ENCODE measurements at regions not wholly inside any gene's neighbourhood (a gene's known extent, or its start where the extent isn't known, plus 50 kb on each side); places are given as distances from the start of the nearest gene placed in this dataset.

DNA sequence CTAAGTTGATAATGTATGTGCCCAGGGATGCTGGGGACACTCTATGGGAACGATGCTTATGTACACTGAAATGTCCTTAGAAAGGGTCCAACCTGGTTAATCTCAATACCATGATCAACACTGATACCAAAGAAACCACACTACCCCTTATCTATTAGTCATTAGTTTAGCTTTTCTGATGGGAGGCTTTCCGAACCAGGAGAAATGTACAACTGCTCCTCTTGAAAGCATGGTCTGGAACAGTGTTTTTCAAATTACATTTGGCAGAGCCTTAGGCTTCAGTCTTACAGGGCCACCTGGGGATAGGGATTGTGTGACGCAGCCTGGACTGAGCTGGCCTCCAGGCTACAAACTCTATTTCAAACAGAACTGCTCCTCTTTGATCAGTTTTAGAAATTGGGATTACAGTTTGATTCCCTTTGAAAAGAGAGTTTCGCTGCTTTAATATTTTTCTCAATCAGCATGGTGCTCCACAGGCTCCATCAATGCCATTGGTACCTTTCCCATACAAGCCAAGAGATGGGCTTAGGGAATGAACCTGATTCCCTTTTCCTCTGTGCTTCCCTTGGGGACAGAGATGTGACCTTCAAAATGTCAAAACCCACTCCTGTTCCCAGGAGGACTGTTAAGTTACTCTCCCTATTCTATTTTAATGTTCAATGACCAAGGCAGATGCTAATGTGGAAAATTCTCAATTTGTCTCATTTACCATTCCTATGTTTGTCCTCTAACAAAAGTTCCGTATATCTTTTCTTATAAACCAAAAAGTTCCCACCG, 296.0 kb upstream of the ADAMTS9 start:
- no peak for DNase-seq (ENCODE audit: low spot score)
- in situ Hi-C loops (cut with HindIII; ENCODE audit: low sequenced_read_pairs): no loop called here

DNA sequence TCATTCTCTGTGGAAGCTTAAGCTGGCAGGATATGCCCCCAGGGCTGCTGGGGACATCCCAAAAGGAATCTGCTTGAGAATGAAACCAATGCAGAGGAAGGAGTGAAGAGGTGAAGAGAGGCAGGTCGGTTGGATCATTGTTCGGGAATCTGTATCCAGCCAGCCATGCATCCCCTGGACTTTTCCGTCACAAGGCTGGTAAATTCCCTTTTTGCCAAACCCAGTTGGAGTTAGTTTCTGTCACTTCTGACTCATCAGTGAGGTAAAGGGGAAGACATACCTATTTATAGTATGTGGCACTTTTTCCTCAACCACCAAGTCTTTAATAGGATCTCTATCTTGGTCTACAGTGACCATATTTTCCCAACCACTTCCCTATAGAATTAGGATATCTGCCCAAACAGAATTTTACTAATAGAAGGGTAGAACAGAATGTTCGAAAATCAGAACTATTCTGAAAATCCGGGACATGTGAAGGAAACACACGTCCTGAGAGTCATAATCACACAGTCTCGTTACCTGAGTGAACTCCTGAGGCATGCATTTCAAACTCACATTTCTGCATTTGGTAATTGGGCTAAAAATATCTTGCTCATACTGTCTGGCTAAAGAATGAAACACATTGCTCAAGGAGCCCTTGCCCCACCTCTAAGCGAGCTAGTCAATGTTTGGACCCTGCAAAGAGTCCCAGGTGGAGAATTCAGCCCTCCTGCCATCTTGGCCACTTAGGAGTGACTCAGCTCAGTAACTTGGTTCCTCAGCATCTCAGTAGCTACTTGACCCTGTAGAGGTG, 289.7 kb upstream of the ADAMTS9 start:
- DNase-seq (ENCODE audit: low spot score): no peak
- in situ Hi-C loops (cut with HindIII; ENCODE audit: low sequenced_read_pairs): no loop called here

DNA sequence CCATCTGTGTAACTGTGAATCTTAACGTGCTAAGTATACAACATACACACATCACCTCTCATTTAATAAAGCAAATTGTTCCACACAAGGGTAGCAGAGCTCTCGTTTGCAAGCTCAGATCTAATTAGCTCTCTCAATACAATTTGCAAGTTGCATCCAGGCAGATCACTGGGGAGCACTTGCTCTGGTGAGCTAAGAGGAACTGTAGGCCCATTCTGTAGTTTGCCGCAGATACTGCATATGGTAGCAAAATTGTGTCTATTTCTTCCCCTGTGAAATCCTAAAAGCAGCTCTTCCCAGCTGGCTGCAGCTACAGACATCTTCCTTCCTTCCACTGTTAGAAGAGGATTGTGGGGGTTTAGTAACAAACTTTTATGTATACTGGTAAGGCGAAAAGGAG, 288.7 kb upstream of the ADAMTS9 start:
- in situ Hi-C loops (cut with HindIII; ENCODE audit: low sequenced_read_pairs): no loop called here
- no peak for DNase-seq (ENCODE audit: low spot score)

DNA sequence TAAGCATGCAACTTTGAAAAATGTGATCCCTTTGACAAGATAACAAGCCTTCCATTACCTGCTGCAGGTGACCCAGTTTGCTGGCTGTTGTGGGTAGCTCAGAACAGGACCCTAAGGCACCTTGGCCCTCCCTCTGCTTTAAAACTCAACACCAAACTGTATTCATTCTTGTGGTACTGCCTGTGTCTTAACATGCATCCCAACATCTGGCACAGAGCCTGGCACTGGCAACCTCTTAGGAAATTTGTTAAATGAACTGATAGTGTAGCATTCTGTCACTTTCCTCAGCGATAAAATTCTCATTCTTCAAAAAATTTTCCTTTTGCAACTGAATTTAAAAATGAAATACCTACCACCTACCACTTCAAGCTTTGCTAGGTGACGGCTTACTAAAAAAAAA, 287.3 kb upstream of the ADAMTS9 start:
- in situ Hi-C loops (cut with HindIII; ENCODE audit: low sequenced_read_pairs): no loop called here

DNA sequence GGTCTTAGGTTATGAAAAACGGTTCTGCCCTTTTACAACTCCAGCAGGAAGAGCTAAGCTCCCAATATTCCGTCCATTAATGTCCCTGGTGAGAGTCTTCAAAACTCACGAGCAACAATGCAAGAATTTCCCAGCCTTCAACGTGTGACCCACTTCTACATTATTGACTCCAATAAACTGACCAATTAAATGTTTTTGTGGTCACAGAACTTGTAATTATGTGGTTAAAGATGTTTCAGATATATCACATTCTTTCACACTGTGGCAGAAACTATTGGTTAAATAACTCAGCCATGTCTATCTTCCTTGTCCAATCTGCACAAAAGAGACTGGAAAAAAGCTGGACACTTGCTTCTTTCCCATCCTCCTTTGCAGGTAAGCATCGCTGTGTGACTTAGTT, 286.6 kb upstream of the ADAMTS9 start:
- no peak for DNase-seq (ENCODE audit: low spot score)
- in situ Hi-C loops (cut with HindIII; ENCODE audit: low sequenced_read_pairs): no loop called here

More for the DNA sequence above, 287.3 kb upstream of the ADAMTS9 start:
- DNase-seq (ENCODE audit: low spot score): no peak

DNA sequence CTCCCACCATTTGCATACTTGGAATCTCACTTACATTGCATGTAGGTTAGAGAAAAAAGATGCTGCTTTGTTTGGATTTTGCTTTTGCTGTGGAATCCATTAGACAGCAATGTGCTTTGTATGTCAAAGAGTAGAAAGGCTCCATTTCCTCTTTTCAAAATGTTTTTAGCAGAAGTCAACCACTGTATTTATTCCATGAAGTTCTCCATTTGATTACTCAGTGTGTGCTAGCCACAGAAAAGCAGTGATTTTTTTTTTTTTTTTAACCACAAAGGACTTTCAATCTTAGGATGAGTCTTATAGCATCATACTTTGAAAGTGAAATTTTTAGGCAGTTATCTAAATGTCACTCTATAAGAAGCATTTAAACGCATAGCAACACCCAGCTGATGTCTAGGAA, 285.0 kb upstream of the ADAMTS9 start:
- no peak for DNase-seq (ENCODE audit: low spot score)
- in situ Hi-C loops (cut with HindIII; ENCODE audit: low sequenced_read_pairs): no loop called here

DNA sequence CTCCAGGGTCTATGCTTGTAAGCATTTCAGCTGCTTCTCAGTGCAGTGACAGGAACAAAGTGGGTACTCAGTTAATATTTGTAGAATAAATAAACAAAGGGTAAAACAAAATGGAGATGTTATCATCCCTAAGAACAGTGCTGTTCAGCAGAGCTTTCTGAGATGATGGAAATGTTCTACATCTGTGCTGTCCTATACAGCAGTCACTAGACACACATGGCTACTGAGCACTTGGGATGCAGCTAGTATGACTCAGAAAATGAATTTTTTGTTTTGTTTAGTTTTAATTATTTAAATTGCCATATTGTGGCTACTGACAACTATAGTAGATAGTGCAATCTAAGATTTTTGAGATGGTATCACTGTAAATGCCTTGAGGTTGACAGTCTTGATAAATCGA, 283.8 kb upstream of the ADAMTS9 start:
- no peak for DNase-seq (ENCODE audit: low spot score)
- in situ Hi-C loops (cut with HindIII; ENCODE audit: low sequenced_read_pairs): no loop called here

DNA sequence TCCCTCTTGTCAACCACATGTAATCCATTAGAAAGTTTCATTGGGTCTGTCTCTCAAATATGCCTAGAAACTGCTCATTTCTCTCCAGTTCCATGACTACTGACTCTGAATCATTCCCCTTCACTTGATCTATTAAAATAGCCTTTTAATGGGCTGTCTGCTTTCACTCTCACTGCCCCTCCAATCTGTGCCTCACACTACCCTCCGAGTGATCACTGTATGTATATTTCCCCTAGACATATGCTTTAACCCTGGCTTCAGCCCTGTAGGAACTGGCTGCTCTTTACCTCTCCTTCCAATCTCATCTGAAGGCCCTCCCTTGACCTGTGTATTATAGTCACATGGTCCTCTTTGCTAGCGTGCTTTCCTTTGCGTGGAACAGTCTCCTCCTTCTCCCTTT, 282.8 kb upstream of the ADAMTS9 start:
- no peak for DNase-seq (ENCODE audit: low spot score)
- in situ Hi-C loops (cut with HindIII; ENCODE audit: low sequenced_read_pairs): no loop called here

DNA sequence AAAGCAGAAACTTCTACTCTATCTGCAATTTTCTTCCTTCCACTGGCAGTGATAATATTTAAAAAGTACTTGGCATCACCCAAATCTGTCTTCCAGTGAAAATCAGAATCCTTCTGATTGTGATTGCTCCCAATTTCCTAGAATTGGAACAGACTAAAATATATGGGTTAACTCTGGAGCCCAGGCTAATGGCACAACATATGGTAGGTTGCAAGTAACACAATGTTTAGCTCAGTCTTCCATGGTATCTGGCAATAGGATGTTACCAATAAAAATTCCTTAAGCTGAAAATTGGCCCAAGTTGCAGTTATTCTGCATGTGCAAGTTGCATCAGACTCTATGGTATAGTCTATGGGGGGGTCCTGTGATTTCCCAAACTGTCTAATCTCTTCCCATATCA, 273.5 kb upstream of the ADAMTS9 start:
- in situ Hi-C loops (cut with HindIII; ENCODE audit: low sequenced_read_pairs): no loop called here
- DNase-seq (ENCODE audit: low spot score): no peak

DNA sequence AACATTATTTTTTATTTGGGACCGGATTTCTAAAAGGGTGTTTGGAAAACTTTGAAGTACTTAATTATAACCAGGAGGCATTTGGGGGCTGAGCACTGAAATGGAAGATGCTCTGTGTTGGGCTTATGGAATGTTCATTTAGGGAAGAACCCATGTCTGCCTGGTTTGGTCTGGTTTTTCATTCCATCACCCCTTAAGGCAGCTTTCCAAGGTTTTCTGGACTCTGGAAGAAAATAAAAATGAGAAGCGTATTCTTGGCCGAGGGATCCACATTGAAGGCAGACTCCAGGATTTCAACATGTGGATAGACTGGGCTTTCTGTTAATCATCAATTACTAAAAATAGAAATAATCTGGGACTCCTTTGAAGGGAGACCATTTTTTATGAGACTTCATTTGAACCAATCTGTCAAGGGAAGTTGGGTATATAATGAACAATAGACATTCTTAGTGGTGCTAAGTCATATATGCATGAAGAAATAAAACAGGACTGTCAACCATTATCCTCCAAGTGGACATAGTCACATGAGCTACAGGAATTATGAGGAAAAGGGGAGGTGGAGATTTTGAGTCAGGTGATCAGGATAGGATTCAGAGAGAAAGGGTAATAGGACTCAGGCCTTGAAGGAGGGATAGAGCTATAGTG, 270.5 kb upstream of the ADAMTS9 start:
- in situ Hi-C loops (cut with HindIII; ENCODE audit: low sequenced_read_pairs): no loop called here

DNA sequence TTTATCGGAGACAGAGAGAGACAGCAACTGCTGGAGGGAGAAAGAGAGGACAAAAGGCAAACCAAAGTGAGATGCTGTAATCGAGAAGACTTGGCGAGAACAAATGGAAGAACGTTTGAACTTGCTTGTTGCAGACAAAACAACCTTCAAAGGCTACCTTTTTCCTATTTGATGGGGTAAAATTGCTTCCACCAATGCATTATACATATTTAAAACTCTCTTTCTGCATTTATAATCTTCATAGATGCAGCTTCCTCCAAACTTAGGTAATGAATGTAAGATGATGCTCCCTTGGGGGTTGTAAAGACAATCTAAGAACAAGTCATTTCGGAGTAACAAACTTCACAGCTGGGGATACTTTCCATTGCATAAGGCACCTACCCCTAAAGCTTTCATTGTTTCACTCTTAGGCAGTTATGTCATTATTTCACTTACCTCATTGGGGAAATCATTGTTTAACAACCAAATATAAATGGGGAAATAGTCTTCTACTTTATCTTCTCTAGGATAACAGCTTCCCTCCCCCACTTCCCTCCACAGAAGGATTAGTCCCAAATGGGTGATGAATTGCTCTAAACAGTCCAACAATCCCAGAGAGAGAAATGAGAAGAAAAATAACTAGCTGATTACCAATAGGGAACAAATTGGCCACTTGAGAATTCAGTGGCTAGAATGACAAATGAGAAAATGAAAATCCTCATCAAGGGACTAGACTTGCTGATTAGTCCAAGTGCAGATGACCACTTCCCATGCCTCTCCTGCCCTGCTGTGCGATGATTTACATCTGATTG, 269.8 kb upstream of the ADAMTS9 start:
- no peak for DNase-seq (ENCODE audit: low spot score)
- in situ Hi-C loops (cut with HindIII; ENCODE audit: low sequenced_read_pairs): no loop called here

More for the DNA sequence above, 270.5 kb upstream of the ADAMTS9 start:
- DNase-seq (ENCODE audit: low spot score): no peak

DNA sequence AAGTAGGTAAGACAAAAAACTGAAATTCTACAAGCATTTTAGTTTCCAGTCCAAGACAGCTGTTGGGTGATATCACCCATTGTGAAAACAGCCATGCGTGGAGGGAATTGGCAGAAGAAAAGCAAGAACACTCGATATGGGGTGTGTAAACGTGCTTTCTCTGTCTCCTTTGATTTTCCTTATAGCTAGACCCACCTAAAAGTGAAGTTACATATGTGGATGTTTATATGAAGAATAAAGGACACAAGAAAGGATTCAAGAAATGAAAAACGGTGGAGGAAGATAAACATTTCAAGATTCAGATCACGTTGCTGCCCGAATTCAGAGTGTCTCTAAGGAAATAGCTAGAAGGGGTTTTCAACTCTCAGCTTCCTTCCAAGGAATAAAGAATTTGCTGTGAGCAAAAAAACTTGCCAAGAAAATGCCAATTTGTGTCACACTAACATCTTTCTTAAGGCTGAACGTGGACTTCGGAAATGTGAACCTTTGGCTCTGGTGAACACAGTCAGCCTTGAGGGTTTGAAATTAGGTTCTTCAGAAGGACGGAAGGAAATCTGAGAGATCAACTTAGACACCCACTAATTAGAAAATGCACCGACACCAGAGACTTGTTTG, 269.0 kb upstream of the ADAMTS9 start:
- in situ Hi-C loops (cut with HindIII; ENCODE audit: low sequenced_read_pairs): no loop called here
- no peak for DNase-seq (ENCODE audit: low spot score)

DNA sequence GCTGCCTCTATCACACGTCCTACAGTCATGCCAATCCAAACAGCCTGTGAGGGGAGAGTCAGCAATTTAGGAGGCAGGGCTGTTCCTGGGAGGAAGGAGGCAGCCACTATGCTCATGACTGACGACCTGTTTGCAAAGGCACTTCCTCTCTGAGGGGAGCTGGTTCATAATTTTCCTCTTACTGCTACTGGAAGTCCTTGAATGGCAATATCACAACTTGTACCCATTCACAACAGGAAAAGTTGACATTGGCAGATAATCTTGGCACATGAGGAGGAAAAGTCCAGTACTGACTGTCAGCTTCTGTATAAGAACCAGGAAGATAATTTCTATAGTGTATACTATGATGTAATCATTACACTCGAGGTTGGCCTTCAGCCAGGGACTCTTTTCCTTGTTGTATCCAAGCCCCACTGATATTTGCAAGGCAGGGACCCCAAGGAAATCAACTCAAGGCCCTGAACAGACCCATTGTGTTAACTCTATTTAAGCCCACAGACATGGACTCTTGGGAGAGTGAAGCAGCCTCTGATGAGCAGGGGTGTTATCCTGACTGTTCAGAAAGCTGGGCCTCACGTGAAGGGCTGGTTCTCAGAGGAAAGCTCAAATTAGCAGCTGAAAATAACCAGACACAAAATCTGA, 267.3 kb upstream of the ADAMTS9 start:
- in situ Hi-C loops (cut with HindIII; ENCODE audit: low sequenced_read_pairs): no loop called here
- DNase-seq (ENCODE audit: low spot score): no peak

DNA sequence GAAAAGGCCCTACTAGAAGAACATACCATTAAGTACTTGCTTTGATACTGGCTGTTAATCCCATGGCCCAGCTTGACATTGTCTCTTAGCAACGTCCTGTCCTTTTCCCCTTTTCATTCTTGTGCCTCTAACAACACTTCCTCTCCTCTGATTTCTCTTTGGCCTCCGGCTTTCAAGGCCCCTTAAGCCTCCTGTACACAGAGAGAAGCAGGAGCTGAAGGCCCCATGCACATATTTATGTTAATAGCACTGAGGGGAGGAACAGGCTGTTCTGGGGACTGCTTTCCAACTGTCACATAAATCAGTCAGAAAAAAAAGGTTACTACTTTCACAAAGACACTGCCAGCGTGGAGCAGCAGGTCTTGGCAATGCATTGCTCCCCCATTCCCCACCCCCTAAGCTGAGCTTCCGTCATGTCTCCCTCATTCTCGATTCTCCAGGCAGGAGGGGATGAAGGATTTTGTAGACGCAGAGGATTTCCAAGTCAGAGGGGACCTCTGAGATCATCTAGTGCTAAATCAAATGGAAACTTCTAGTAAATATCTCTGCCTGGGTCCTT, 257.4 kb upstream of the ADAMTS9 start:
- peak; percentile 11 for DNase-seq (ENCODE audit: low spot score)
- in situ Hi-C loops (cut with HindIII; ENCODE audit: low sequenced_read_pairs): no loop called here

DNA sequence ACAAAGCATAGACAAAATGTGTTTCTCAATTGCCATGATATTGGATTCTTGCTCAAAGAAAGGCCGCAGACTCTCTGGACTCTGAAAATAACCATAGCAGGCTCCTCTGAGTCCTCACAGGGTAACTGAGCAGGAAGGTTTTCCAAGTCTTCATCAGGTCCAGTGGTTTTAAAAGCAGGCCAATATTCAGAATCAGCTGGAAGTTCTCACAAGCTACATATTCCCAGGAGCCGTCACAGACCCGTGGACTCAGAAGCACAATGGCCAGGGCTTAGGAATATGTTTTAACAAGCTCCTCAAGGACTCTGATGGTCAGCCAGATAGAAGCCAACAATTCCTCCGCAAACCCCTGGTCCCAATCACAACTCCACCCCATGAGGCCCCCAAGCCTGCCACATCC, 256.1 kb upstream of the ADAMTS9 start:
- in situ Hi-C loops (cut with HindIII; ENCODE audit: low sequenced_read_pairs): no loop called here
- DNase-seq (ENCODE audit: low spot score): no peak

DNA sequence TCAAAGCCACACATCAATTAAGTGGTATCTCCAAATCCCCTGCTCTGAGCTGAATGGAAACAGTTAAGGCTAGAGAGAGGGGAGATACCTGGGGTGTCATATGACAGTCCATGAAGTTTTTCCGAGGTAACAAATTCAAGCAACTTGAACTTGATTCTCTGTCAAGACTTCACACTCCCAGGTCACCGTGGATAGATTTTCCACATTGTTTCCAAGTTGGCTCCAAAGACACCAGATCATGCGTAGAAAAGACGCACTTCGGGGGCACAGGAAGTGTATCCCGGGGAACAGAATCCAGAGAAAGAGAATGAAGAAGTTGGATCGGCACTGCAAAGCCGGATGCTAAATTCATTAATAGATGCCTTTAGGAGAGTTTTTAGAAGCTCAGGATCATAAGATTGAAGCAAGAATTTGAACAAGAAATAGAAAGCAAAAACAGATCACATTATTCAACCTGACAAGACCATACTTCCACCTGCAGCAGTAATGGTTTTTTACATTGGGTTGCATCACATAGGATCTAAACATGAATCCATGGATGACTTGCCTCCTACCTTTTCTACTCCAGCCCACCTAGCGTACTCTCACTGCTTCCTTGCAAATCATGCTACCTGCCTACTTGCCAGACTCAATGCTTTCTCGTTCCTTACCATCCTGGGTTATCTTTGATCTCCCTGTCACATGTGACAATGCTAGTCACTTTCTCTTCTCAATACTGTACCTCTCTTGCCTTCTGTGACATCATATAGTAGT, 253.0 kb upstream of the ADAMTS9 start:
- no peak for DNase-seq (ENCODE audit: low spot score)
- in situ Hi-C loops (cut with HindIII; ENCODE audit: low sequenced_read_pairs): no loop called here

DNA sequence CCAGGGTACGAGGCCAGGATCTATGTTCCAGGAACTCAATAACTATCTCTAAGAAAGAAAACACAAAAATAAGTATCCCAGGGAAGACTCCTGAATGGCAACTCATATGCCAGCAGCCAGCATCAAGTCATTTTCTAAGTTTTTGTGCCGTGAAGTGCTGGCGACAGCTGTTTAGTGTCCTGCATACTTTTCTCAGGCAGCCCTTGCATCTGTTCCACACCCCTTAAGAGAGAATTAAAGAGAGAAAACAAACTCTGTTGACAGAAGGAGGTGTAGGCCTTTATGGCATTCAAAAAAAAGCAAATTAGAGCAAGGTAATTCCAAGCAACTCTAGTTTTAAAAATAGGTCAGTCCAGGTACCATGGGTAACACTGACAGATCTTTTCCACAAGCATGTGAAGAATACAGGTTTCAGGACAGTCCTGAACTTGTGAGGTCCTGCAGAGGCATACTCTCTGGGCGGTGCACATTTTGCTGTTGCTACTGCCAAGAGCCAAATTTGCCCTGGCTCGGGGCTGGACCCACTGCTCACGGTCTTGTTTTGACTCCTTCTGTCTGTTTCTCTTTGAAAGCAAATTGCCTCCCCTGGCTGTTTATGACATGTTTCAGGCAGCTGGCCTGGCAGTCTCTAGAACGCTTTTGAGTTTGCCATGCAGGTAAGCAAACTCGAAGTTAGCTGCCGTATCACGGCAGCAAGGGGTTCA, 252.1 kb upstream of the ADAMTS9 start:
- no peak for DNase-seq (ENCODE audit: low spot score)
- in situ Hi-C loops (cut with HindIII; ENCODE audit: low sequenced_read_pairs): no loop called here

All from G401 (cell line).